GM18907 (cell line): ENCODE measurements at regions not wholly inside any gene's neighbourhood (a gene's known extent, or its start where the extent isn't known, plus 50 kb on each side); places are given as distances from the start of the nearest gene placed in this dataset.
"Not testable (repeated sequence)": the region's sequence is repeated elsewhere in the genome, so short reads cannot be mapped to it uniquely, and the experiment has no call there.

Experiments used
- ATAC-seq: cut with Tn5 transposase; IDR thresholded peaks from one replicate; pipeline ENCODE4 v1.9.1; 2021; ENCODE audit warnings: mild to moderate bottlenecking, moderate library complexity; ENCODE audit not compliant: unreplicated experiment

DNA sequence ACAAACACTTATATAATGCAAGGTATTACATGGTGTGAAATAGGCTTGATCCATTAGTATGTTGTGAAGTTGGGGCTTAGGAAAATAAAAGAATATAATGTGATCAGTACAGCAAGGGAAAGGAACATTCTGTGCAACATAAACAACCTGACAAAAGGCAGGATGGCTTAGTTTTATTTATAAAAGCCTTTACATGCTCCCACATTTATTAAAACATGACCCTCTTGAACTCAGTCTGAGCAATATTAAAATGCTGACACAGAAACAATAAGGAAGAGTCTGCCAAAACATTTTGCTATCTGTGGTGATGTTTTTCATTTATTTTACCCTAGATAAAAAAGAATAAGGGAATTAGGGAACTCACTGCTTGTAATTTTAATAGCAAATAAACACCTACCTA, 519.7 kb downstream of the PCDH7 start:
- ATAC-seq = no peak

DNA sequence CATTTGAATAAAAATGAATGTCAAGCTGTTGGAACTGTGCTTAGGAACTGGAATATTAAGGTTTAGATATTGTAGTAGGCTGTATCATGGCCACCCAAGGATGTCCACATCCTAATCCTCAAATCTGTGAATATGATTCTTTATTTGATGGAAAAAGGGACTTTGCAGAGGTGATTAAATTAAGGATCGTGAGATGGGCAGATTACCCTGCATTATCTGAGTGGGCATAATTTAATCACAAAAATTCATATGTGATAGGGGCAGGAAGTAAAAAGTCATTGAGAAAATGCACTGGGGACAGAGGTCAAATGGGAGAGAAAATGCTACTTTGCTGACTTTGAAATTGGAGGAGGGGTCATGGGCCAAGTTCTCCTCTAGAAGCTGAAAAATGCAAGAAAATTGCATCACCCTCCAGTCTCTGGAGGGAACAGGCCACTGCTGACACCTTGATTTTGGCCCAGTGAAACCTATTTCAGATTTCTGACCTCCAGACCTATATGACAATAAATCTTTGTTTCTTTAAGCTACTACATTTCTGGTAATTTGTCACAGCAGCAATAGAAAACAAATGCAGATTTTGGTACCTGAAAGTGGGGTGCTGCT, 521.4 kb downstream of the PCDH7 start:
- ATAC-seq = no peak

DNA sequence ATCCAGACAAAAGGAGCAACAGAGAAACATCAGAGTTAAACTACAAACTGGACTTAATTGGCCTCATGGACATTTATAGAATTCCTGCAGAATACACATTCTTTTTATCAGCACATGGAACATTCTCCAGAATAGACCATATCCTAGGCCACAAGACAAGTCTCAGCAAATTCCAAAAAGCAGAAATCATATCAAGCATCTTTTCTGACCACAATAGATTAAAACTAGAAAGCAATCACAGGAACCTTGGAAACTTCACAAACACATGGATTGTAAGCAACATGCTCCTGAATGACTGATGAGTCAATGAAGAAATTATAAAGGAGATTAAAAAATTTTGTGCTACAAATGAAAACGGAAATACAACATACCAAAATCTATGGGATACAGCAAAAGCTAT, 526.7 kb downstream of the PCDH7 start:
- no peak for ATAC-seq

DNA sequence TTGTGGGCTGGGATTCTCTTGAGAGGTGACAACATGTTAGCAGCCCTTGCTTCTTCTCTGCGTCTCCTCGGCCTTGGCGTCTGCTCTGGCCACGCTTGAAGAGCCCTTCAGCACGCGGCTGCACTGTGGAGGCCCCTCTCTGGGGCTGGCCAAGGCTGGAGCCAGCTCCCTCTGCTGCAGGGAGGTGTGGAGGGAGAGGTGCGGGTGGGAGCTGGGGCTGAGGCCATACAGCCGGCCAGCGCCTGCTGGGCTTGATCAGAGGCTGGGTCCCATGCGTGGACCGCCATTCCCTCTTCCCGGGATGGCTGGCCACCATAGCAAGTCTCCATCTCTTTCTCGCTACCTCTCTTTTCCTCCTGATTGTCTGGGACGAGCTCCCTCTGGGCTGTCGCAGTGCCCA, 539.0 kb downstream of the PCDH7 start:
- no peak for ATAC-seq

DNA sequence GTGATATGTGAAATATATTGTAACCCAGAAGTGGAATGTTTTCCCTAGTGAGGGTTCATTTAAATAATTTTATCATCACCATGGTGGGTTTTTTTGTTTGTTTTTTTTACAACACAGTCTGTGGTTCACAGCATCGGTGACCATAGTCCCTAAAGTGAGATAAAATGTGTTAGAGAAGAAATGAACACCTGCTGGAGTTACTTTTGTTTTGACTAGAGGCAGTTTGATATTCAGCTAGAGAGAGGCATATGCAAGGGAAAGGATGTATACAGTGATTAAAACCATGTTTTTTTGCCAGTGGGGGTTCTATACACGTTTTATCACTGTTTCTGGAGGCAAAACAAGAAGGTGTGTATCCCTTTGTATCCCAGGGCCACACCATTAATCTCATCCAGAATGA, 541.5 kb downstream of the PCDH7 start:
- ATAC-seq = no peak

DNA sequence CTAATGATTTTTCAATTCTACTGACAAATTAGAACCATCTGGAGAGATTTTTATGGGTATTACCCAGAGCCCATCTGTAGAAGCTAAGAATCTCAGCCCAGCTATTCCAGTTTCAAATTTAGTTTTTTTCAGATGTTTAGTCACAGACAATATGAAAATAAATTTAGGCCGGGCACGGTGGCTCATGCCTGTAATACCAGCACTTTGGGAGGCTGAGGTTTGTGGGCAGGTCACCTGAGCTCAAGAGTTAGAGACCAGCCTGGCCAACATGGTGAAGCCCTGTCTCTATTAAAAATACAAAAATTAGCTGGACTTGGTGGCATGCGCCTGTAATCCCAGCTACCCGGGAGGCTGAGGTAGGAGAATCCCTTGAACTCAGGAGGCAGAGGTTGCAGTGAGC, 545.9 kb downstream of the PCDH7 start:
- ATAC-seq = not testable (repeated sequence)

DNA sequence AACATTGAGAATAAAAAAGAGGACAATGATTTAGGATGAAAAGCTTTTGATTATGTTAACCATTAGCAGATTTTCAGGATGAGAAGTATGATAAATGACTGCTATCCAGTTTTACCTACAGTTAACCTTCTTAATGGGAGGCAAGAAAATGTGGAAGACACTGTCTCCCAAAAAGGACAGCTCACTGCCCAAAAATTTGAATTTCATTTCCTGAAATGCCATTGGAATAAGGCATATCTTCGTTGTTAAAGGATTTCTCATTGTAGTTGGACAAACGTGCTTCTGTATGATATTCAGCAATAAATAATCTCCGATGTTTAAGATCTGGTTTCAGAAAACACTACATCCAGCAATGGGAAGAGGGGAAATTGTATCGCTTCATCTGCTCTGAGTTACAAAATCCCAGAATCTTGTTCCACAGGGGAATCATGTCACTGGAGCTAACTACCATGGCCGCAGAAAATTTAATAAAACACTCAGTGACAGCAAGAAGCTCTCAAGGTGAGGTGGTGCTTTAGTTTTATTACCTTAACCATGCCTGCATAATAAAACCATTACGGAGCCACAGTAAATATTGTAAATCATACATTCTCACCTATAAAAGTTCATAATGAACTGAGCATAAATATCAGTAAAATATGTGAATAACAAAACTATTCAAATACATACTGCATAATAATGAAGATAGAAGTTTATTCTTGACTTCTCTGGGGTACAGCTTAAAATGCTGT, 552.3 kb downstream of the PCDH7 start:
- no peak for ATAC-seq

DNA sequence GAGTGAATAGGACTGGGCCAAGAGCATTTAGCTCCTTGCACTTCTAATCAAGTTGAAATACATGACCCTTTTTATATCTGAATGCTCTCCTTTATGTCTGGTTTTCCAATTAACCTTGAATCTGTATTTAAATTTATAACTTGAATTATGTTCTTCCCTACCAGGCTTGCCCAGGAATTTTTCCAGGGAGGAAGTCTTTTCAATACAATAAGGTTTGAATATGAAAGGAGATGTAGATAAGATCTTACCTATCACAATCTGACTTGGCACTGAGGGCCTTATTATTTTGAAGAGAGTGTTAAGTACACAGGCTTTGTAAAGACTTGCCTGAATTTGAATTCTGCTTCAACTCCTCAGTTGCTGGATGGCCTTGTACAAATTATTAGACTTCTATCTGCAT, 555.7 kb downstream of the PCDH7 start:
- no peak for ATAC-seq

DNA sequence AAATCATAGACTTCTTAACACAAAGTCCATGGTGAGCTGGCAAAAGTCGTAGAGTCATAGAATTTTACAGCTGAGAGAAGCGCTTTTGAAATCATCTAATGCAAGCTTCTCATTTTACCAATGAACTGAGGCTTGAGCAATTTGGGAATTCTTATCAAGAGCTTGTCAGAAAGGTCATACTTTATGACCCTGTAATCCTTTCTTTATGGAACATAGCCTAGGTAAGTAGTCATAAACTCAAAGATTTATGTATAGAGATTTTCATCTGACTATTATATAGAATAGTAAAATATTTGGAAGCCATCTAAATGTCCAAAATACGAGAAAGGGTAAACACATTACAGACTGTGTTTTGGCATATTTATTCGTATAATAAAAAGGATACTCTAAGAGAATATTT, 563.5 kb downstream of the PCDH7 start:
- no peak for ATAC-seq

DNA sequence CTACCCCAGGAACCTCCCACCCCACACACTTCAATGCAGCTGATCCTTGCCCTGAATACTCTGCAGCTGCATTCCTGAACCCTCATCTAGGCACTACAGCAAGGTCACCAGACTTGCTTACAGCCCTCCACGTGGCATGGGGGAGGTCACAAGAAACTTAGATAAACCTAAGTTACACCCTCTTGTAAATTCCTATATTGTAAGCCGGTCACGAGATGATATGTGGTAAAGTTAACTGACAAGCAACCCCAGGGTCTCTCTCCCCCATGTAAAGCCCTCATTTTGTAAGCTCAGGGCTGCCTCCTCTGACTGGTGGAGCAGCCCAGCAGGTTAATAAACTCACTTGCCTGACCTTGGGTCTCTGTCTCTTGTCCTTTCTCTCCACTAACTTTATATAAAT, 570.7 kb downstream of the PCDH7 start:
- no peak for ATAC-seq

DNA sequence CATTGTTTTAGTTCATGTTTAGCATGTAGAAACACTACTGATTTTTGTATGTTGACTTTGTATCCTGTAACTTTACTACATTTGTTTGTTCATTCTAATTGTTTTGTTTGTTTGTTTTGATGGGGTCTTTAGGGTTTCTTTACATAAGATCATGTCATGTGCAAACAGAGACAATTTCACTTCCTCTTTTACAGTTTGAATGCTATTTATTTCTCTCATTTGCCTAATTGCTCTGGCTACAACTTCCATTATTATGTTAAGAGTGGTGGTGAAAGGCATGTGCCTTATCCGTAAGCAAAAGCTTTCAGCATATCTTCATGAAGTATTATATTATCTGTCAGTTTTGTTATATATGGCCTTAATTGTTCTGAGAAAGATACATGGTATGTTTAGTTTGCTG, 571.1 kb downstream of the PCDH7 start:
- peak; percentile 64 for ATAC-seq

DNA sequence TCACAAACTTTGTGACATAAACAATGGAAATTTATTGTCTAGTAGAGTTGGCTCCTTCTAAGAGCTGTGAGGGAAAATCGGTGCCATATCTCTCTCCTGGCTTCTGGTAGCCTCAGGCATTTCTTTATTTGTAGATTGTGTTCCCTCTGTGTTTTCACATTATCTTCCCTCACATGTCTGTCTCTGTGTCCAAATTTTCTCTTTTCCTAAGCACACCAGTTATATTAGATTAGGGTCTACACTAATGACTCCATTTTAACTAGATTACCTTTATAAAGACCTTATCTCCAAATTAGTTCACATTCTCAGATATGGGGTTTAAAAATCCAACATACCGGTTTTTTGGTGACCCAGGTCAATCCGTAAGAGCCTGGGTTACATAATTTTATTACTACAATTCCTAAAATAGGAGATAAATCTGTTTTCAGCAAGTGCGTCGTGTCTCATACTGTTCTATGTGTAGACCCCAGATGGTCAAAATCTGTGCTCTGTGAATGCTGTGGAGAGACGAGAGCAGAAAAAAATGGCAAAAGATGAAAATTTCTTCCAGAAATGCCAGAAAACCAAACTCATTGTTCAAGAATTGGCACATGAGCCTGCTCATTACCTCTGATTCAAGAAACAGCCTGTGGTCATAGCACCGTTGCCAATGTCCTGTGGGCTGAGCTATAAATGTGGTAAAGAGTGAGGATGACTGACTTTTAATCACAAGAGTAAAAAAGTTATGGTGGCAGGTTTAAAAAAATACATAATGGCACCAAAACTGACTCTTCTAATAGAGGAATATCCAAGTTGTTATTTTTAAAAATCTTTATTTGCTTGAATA, 574.7 kb downstream of the PCDH7 start:
- no peak for ATAC-seq

DNA sequence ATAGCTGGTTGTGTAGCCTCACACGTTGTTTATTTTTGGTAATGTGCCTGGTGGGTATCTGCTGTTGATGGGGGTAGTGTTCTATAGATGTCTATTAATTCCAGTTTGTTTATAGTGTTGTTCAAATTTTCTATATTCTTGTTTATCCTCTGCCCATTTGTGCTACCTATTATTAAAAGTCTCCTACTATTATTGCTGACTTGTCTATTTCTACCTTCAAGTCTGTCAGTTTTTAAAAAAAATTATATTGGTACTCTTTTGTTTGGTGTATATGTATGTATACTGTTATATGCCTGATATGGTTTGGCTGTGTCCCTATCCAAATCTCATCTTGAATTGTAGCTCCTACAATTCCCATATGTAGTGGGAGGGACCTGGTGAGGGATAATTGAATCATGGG, 578.6 kb downstream of the PCDH7 start:
- ATAC-seq = no peak

DNA sequence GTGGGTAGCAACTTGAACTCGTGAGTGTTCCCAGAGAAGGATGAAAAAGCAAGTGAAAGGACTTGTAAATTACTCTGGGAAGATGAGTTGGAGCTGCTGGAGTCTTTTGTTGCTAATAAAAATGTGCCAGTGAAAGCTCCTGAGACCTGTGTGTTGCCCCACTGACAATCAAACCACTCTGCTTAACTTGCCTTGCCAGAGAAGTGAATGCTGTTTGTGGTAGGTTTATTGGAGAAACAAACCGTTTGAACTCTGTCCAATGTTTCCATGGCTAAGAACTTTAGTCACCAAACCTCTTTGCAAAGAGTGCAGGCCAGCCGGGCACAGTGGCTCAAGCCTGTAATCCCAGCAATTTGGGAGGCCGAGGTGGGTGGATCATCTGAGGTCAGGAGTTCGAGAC, 586.9 kb downstream of the PCDH7 start:
- ATAC-seq = no peak

DNA sequence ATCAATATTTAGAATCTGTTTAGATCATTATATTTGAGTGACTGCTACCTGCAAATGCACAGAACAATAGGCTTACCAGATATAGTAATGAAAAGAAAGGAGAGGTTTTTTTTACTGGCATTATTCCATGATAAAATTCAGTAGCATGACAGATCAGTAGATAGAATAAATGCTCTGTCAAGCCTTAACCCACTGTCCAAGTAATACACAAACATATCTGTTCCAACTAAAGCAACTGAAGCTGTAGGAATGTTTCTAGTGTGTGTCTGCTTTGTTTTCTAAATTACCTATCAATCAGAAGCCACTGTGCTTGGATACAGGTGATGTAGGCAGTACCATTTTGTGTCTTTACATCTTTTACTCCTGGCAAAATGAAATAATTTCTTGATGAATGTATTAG, 604.6 kb downstream of the PCDH7 start:
- ATAC-seq = no peak

DNA sequence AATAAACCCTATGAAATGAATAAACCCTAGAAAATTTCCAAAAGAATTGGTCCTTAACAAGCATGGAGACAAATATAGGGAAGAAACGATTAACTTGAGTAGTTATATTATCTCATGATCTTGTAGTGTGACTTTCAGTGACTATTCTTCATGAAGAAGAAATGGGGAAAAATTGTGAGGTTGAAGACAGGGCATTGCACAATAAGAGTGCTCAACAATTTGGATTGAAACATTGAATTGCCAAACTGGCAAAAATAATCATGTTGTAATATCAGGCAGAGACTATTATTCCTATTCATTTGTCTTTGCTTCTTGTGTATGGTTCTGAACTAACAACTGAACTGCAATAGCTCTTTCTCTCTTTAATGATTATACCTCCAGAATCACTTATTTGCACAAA, 605.1 kb downstream of the PCDH7 start:
- no peak for ATAC-seq

DNA sequence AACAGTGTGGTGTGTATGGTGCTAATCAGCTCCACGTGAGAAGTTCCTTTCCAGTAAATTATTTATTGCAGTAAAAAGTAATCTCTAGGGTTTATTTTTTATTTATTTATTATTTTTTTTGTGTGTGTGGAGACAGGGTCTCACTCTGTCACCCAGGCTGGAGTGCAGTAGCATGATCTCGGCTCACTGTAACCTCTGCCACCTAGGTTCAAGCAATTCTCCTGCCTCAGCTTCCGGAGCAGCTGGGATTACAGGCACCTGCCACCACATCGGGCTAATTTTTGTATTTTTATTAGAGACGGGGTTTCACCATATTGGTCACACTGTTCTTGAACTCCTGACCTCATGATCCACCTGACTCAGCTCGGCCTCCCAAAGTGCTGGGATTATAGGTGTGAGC, 606.9 kb downstream of the PCDH7 start:
- ATAC-seq = no peak

DNA sequence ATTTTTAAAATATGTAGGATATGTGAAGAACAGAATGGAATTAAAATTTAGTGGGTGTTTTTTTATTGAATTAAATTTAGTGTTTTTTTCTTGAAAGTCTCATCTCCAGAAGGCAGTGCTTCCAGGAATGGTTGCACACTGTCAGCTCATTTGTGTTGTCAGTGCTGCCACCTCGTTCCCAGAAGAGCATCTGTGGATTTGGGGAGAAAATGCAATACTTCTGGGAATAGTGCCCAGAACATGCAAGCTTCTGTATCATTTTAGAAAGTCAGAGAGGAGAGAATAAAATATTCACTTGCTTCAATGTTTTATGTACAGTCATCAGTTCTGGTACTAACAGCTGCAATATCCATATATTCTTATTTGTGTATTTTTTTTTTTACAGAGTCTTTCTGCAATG, 608.8 kb downstream of the PCDH7 start:
- no peak for ATAC-seq

DNA sequence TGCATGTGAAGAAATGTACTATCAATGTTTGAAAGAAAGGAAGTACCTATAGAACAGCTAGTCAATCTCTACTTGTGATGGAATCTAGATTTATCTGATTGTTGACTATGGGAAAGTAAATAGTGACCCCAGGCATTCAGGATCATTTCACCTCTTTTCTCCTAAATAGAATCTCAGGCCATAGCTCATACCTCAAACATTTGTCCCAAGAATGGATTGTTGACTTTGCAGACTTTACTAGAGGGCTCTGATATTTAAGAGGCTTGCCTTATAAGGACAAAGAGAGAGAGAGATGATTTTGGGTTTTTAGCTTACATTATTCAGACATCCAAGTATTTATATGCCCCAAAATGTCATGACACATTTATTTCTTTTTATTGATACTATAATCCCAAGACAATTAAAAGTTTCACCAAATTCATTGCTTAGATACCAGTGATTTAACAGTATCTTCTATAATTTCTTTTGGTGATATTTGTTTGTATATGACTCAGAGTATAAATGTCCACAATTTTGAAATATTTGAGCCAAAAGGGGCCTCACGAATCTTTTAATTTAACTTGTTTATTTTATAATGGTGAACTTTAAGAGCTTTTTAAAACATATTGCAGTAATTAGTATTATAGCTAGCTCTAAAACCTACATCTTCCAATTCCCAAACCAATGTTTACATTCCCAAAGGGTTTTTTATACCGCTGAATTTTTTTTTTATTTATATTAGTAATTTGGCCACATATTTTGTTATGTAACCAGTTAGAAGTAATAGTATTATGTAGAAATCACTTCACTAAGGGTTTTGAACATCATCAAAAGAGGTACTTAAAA, 614.1 kb downstream of the PCDH7 start:
- no peak for ATAC-seq

DNA sequence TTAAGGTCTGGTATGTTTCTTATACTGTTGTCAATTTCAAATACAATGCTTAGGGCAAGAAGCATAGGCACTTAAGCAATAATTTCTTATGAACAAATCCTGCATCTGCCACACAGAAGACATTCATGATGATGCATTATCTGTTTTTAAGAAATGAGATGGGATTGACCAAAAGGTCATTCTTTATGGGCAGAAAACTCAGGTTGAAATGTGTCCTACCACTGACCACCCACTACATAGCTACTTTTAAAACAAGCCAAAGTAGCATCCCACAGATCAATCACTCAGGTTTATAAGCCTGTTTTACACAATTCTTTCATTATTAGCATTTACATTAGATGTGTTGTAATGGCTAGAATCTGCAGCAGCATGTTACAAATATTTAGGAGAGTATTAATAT, 617.8 kb downstream of the PCDH7 start:
- ATAC-seq = no peak
